Caco-2 (cell line): ENCODE measurements at regions not wholly inside any gene's neighbourhood (a gene's known extent, or its start where the extent isn't known, plus 50 kb on each side); places are given as distances from the start of the nearest gene placed in this dataset.

ENCODE experiments used
- BruUV-seq: library from RNA; stranded (reverse); fragments of 400-500 nt; replicated peaks from 2 replicates; lab custom pipeline; 2021; lab: Mats Ljungman, UMichigan
- CTCF ChIA-PET: fragments of 300-600 bp; sonication (Branson Sonifier 250); formaldehyde crosslinking; loops from one replicate; lab custom pipeline; 2022; ENCODE audit warnings: antibody characterized with exemption; lab: Charles Lee
- POLR2A ChIA-PET: fragments of 300-600 bp; sonication (Branson Sonifier 250); formaldehyde crosslinking; loops from one replicate; lab custom pipeline; 2022; ENCODE audit warnings: antibody characterized with exemption; lab: Charles Lee
- DNase-seq, 2 experiments: peaks; one replicate each; pipeline versions ENCODE4 v3.0.0 to v3.0.0-alpha.2; 2020 to 2022
- H3K27me3 ChIP-seq: replicated peaks from 2 replicates; pipeline ENCODE4 v1.6.0; 2011; ENCODE audit warnings: low read length; ENCODE audit not compliant: control insufficient read depth, insufficient read depth
- H3K36me3 ChIP-seq: 2 replicates; pipeline ENCODE4 v1.5.1; 2011; ENCODE audit warnings: low read length; ENCODE audit not compliant: control insufficient read depth, insufficient read depth
- H3K4me1 ChIP-seq: fragments of 250-450 bp; sonication (Bioruptor Pico); 2 replicates; pipeline ENCODE4 v1.5.1; 2020; ENCODE audit warnings: mild to moderate bottlenecking
- H3K4me3 ChIP-seq: 2 replicates; pipeline ENCODE4 v1.5.1; 2011; ENCODE audit warnings: low read depth, mild to moderate bottlenecking, control low read depth, low read length
- H3K9me3 ChIP-seq: fragments of 250-450 bp; sonication (Bioruptor Pico); 2 replicates; pipeline ENCODE4 v1.5.1; 2020; ENCODE audit warnings: mild to moderate bottlenecking, moderate library complexity
- H3K27ac Mint-ChIP-seq: one replicate; pipeline ENCODE4 v1.8.0; 2022; ENCODE audit warnings: mixed read lengths; ENCODE audit not compliant: unreplicated experiment
- H3K27me3 Mint-ChIP-seq: one replicate; pipeline ENCODE4 v1.8.0; 2022; ENCODE audit warnings: mixed read lengths; ENCODE audit not compliant: insufficient read depth, unreplicated experiment
- H3K36me3 Mint-ChIP-seq: one replicate; pipeline ENCODE4 v1.8.0; 2022; ENCODE audit warnings: mild to moderate bottlenecking, mixed read lengths; ENCODE audit not compliant: insufficient read depth, unreplicated experiment
- H3K4me1 Mint-ChIP-seq: one replicate; pipeline ENCODE4 v1.8.0; 2022; ENCODE audit warnings: low read depth, mixed read lengths; ENCODE audit not compliant: unreplicated experiment
- H3K4me3 Mint-ChIP-seq: one replicate; pipeline ENCODE4 v1.8.0; 2022; ENCODE audit warnings: mild to moderate bottlenecking, moderate library complexity, mixed read lengths; ENCODE audit not compliant: unreplicated experiment
- H3K9me3 Mint-ChIP-seq: one replicate; pipeline ENCODE4 v1.8.0; 2022; ENCODE audit warnings: mixed read lengths; ENCODE audit not compliant: unreplicated experiment
- intact Hi-C: fragments of 100-400 bp; cut with micrococcal nuclease; formaldehyde crosslinking; loops from one replicate; pipeline ENCODE4 v1.10.0; 2022; ENCODE audit not compliant: unreplicated experiment
- TF ChIP-seq, protein P1 (sequence below), 2 experiments: fragments of 200-600 bp in 1 of 2; IDR thresholded peaks; 1 replicate in 1 of 2; 2 replicates in 1 of 2; pipeline versions ENCODE4 v1.5.1 to v1.8.0; 2011 to 2022; ENCODE audit warnings: antibody characterized with exemption in 1 of 2, control low read depth in 1 of 2, inconsistent platforms in 1 of 2, low read depth in 1 of 2, low read length in 1 of 2, mild to moderate bottlenecking in 1 of 2, moderate library complexity in 1 of 2; ENCODE audit not compliant: insufficient read depth in 1 of 2, severe bottlenecking in 1 of 2, unreplicated experiment in 1 of 2

DNA sequence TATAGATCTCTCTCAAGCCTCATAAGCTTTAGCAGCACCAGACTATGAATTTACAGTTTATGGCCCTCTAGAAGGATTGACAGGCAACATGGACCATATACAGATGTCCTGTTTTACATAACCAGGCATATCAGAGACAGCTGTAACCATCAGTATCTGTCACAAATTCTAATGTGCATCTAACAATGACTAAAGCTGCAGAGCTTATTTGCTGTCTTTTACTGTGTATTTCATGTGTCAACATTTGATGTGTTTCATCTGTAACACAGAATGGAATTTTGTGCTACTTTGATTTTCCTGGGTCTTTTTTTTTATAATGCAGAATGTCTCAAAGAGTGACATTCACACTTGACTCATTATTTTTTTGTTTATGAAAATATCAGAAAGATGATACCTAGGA lies 348.3 kb downstream of the SLC16A7 start:
- Mint-ChIP-seq H3K27ac (no peak overlapping the region), H3K27me3 (no peaks in the 10 kb centered on the region), H3K4me1 (peaks cover 16% of the 10 kb centered on the region), H3K4me3 (no peak overlapping the region), H3K36me3 (no peaks in the 10 kb centered on the region), H3K9me3 (peaks cover 9% of the 10 kb centered on the region)
- ChIA-PET POLR2A (no interaction called here), CTCF (no interaction called here)
- DNase-seq: no peak
- no TSS peak for BruUV-seq
- H3K4me1 ChIP-seq: peaks cover 31% of the 10 kb centered on the region
- H3K27me3 ChIP-seq: no peaks in the 10 kb centered on the region
- H3K9me3 ChIP-seq: no peaks in the 10 kb centered on the region
- H3K4me3 ChIP-seq: no peak overlapping the region
- intact Hi-C loops: no loop called here
- TF ChIP-seq, protein P1, sequence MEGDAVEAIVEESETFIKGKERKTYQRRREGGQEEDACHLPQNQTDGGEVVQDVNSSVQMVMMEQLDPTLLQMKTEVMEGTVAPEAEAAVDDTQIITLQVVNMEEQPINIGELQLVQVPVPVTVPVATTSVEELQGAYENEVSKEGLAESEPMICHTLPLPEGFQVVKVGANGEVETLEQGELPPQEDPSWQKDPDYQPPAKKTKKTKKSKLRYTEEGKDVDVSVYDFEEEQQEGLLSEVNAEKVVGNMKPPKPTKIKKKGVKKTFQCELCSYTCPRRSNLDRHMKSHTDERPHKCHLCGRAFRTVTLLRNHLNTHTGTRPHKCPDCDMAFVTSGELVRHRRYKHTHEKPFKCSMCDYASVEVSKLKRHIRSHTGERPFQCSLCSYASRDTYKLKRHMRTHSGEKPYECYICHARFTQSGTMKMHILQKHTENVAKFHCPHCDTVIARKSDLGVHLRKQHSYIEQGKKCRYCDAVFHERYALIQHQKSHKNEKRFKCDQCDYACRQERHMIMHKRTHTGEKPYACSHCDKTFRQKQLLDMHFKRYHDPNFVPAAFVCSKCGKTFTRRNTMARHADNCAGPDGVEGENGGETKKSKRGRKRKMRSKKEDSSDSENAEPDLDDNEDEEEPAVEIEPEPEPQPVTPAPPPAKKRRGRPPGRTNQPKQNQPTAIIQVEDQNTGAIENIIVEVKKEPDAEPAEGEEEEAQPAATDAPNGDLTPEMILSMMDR (IDR thresholded peaks at IDR 0.05; ENCODE audit: insufficient read depth in 1 of 2, low read depth in 1 of 2, low read length in 1 of 2, severe bottlenecking in 1 of 2, unreplicated experiment in 1 of 2): no peak
- no peaks in the 10 kb centered on the region for H3K36me3 ChIP-seq

DNA sequence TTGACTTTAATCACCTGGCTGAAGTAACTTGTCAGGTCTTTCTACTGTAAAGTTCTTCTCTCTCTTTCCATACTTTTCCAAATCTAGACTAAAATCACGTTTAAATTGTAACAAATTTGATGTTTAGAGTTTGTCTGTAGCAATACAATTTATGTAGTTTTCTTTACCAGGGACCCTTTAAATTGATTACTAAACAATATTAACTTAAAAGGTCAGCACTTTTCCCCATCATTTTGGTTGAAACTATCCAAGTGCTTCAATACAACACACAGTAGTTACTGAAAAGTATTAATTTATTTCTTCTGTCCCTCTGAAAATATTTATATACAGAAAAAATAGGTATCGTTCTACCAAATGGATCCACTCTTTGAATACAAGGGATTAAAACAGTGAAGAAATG lies 350.8 kb downstream of the SLC16A7 start:
- TF ChIP-seq, protein P1 (IDR thresholded peaks at IDR 0.05; ENCODE audit: insufficient read depth in 1 of 2, low read depth in 1 of 2, low read length in 1 of 2, severe bottlenecking in 1 of 2, unreplicated experiment in 1 of 2): no peak
- no peak for DNase-seq
- ChIA-PET POLR2A (no interaction called here), CTCF (no interaction called here)
- Histone ChIP-seq H3K4me1 (peaks cover 9% of the 10 kb centered on the region), H3K27me3 (no peaks in the 10 kb centered on the region), H3K4me3 (no peak overlapping the region), H3K9me3 (no peaks in the 10 kb centered on the region), H3K36me3 (no peaks in the 10 kb centered on the region)
- intact Hi-C loops: no loop called here
- Mint-ChIP-seq H3K27ac (no peak overlapping the region), H3K27me3 (no peaks in the 10 kb centered on the region), H3K36me3 (no peaks in the 10 kb centered on the region), H3K9me3 (peaks cover 9% of the 10 kb centered on the region), H3K4me1 (peaks cover 4% of the 10 kb centered on the region), H3K4me3 (no peak overlapping the region)
- no TSS peak for BruUV-seq

DNA sequence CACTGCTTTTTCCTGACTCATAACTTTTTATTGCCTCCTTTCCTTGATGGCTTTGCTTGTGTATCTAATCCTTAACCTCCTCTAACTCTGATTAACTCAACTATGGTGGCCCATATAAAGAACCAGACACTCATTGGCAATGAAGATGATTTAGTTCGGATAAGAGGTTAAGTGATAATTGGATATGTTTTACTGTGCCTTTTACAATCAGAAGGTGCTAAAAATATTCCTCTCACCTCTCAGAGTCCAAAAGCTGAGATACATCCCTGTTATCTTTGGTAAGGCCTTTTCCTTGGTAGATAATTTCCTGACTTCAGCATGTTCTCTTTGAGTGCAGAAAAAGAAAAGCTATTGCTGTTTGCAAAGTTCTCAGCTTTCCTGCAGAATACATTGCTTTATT lies 367.7 kb downstream of the SLC16A7 start:
- intact Hi-C loops: no loop called here
- no peaks in the 10 kb centered on the region for H3K36me3 Mint-ChIP-seq
- no TSS peak for BruUV-seq
- no peaks in the 10 kb centered on the region for H3K27me3 Mint-ChIP-seq
- no peaks in the 10 kb centered on the region for H3K4me1 Mint-ChIP-seq
- TF ChIP-seq, protein P1 (IDR thresholded peaks at IDR 0.05; ENCODE audit: insufficient read depth in 1 of 2, low read depth in 1 of 2, low read length in 1 of 2, severe bottlenecking in 1 of 2, unreplicated experiment in 1 of 2): no peak
- Histone ChIP-seq H3K9me3 (no peaks in the 10 kb centered on the region), H3K4me3 (no peak overlapping the region), H3K36me3 (no peaks in the 10 kb centered on the region), H3K27me3 (no peaks in the 10 kb centered on the region), H3K4me1 (peaks cover 11% of the 10 kb centered on the region)
- ChIA-PET POLR2A (no interaction called here), CTCF (no interaction called here)
- no peak overlapping the region for H3K4me3 Mint-ChIP-seq
- no peak for DNase-seq
- peaks cover 12% of the 10 kb centered on the region for H3K9me3 Mint-ChIP-seq
- no peak overlapping the region for H3K27ac Mint-ChIP-seq
